ENCODE measurements at regions not wholly inside any gene's neighbourhood (a gene's known extent, or its start where the extent isn't known, plus 50 kb on each side); places are given as distances from the start of the nearest gene placed in this dataset.

DNA sequence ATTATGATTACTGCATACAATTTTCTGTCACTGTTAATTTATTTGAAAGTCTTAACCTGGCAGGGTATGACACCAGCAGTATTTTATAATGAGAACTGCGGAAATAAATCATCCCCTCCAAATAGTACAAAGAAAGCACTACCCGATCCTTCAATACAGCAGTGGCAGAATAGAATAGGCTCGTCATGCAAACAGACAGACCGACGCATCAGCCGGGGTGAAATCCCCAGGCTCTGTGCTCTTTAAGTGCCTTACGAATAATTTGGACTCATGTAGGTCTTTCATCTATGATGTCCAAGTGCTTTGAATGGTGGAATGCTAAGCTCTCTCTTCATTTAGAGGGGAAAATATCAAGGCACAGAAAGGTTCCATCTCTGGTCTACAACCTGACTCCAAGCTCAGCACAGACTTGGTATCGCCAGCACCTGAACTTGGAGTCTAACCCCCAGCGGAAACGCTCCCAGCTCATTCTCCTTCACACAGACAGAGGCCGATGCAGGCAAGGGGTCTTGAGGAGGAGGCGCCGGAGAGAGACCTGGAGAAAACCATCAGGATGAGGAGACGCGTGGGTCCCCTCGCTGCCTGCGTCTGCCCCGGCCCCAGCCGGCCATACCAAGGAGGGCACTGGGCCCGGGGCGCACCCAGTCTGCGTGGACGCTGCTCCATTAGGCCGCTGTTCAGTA is 568.1 kb upstream of the MKI67 start:
- DNase-seq (ENCODE audit: extremely low read depth in 1 of 2, low read depth in 1 of 2), result no peak

DNA sequence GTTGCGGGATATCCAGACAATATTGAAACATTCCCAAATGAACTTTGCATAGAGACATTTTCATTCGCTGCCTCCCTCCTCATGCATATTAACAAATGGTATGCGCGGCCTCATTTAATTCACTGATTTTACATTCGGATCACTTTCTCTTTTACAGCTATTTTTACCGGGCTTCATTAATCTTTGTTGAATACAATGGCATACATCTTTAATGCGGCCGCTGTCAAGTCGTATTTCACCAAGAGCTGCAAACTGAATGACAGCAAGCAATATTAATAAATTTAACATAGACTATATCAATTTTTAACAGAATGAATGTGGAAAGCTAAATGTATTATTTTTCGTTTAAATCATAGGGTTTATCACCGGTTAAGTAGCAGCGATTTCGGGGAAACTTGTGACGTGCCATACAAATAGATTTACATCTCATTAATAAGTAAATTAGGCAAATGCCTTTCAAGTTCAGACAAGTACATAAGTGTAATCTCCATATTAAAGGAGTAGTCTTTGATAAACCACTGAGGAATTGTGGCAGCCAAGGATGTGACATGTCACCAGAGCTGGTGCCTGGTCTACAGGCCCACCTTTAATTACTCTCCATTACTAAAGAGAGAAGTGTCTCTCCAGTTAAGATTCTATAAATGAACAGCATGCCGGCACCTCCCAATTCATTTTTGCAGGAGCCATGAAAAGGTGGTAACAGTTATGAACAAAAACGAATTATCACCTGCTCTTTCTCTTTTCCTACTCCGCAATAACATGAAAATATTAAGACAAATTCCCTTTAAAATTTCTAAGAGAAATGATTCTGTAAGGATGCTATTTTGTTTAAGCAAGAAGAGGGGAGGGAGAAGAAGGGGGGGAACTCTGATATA is 568.9 kb upstream of the MKI67 start:
- no peak for DNase-seq (ENCODE audit: extremely low read depth in 1 of 2, low read depth in 1 of 2)

- DNase-seq (ENCODE audit: extremely low read depth in 1 of 2, low read depth in 1 of 2), result no peak
These were observed 569.7 kb upstream of the MKI67 start for GRCh38 chr10:128695931-128696330.

DNA sequence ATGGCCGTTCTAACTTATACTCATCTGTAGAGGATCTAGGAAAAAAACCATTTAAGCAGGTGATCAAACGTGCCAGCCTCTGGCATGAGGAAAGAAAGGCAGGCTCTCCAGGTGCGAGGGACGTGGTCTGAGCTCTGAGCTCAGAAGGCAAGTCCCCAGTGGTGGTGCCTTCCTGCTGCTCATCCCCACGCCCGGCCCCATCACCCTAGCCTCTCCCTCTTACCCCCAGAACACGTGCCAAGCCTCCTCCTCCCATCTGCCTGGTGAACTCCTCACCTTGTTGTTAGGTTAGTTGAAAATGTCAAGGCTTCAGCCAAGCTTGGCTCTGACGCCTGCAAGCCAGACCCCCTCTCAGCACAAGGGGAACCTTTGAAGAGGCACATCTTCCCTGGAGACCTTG is 571.2 kb upstream of the MKI67 start:
- no peak for DNase-seq (ENCODE audit: extremely low read depth in 1 of 2, low read depth in 1 of 2)

DNA sequence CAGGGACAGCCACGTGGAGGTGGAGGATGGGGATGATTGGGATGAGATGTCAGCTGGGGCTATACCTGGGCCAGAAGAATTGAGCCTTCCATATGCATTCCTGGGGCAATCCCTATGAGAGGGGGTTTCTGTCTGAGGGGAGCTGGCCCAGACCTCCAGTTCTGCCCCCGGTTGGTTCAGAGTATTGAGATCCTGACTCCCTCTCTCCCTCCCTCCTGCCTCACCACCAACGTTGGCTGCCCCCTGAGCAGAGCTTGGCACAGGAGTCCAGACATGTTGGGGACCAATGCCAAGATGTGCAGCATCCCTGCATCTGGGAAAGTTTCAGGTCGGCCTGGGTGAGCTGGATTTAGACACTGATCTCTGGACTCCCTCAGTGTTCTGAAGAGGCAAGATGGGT is 575.2 kb upstream of the MKI67 start:
- no peak for DNase-seq (ENCODE audit: extremely low read depth in 1 of 2, low read depth in 1 of 2)

DNA sequence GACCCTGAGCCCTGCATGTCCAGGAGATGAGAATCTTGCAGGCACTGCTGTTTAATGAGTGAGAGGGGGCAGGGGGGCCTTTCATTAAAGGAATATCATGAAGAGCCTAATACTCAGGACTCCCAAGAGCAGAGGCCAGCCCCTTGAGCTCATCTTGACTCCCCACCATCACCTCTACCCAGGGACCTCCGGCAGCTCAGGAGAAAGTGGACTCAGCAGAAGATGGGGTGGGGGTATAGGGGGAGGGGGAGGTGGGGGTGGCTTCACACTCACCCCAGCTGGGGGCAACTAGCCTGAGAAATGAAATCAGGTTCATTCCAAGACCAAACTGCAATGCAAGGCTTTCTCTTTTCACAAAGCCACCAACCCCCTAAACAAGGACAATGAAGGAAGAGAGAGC is 575.6 kb upstream of the MKI67 start:
- no peak for DNase-seq (ENCODE audit: extremely low read depth in 1 of 2, low read depth in 1 of 2)

DNA sequence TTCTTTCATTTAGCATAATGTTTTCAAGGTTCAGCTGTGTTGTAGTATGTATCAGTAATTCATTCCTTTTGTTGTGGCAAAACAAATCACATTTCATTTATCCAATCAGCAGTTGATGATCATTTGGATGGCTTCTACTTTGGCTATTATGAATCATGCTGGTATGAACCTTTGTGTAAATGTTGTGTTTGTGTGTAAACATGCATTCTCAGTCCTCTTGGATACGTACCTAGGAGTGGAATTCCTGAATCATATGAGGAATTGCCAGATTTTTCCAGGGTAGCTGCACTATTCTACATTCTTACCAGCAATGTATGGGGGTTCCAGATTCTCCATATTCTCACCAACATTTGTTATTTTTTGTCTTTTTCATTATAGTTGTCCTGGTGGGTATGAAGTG is 578.5 kb upstream of the MKI67 start:
- DNase-seq (ENCODE audit: extremely low read depth in 1 of 2, low read depth in 1 of 2), result no peak

DNA sequence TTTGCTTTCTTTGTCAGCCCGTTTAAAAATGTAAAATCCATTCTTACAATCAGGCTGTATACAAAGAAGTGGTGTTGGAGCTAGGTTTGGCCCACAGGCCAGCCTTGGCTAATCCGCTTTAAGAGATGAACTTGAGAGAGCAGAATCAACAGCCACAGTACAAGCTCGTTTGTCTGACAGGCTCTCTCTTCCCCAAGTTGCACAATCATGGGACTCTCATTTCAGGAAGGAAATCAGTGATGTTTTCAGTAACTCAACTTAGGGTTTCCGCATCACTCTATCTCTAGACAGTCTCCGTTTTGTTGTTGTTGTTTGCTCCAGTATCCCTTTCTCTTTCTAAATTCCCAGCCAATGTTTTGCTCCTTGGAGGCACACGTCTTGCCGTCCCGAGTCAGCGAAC is 582.0 kb upstream of the MKI67 start:
- DNase-seq (ENCODE audit: extremely low read depth in 1 of 2, low read depth in 1 of 2), result no peak

DNA sequence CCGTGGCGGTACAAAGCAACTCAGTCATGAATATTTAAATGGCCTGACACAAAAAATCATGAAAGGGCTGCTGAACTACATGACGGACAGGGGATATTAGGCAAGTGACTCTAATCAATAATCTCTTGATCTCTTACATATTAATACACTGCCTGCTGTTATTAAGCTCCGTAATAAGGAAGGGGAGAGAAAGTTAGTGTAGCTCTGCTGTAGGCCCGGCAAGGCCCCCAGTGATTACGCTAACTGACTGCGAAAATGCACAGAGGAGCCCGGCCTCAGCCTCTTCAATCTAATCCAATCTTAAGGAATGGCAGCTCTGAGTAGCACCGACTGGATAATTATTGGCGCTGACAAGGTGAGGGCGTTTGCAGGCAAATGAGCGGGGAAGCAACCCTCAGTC is 583.5 kb upstream of the MKI67 start:
- DNase-seq (ENCODE audit: extremely low read depth in 1 of 2, low read depth in 1 of 2), result no peak

DNA sequence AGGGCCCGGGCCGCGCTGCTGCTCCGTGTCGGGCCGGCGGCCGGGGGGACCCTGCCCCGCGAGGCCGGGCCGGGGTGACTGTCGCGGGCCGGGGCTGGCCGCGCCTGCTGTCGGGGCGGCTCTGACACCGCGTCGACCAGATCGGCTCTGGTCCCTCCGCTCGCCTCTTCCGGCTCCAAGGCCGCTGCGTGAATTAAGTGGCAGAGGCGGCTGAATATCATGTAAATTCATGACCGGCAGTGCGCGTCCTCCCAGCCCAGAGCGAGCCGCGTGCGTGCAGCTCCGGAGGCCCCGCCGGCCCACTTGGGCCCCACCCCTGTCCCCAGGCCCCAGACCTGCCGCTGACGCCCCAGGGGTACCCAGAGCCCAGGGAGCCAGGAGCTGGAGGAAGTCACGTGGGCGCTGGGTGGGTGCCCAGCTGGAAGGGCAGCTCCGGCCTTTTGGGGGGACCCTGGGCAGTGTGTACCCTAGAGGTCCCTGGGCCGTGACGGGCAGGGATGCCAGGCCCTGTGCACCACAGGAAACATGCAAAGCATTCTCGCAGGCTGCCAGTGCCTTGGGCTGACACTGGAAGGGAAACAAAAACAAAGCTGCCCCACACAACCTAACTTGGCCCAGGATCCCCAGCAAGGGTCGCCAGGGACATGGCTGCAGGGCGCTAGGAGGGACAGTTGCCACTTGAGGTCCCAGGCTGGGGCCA is 584.0 kb upstream of the MKI67 start:
- DNase-seq (ENCODE audit: extremely low read depth in 1 of 2, low read depth in 1 of 2), result no peak

GRCh38 chr10:128710798-128711183 is 584.6 kb upstream of the MKI67 start:
- no peak for DNase-seq (ENCODE audit: extremely low read depth in 1 of 2, low read depth in 1 of 2)

- no peak for DNase-seq (ENCODE audit: extremely low read depth in 1 of 2, low read depth in 1 of 2)
These were observed 585.6 kb upstream of the MKI67 start for GRCh38 chr10:128711806-128712205.

DNA sequence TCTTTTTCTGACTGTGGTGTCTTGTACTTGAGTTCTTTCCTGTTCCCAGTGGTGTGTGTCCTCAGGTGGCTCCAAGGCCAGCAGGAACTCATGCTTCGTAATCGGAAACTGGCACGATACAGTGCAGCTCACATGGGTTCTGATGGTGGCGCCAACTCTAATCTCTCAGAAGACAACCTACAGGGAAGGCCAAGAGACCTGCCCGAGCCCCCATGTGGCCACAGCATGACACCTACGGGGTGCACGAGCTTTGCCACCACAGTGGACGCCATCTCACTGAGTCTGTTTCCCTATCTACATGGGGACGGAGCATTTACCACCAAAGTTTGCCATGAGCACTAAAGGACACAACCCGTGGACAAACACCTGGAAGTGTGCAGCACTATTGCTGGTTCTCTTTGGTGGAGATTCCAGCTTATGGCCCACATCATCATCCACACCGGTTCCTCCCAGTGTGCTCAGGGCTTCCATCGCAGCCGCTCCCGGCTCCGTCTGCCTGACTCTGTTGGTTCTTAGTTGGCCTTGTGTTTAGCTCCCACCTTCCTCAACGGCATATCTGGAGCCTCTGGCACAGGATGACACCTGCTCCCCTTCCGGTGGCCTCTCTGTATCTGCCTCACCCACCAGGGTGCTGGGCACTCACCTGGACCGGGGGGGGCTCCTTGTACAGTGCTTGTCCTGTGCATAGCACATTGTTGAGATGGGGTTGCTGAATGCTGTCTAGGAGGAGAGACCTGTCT is 586.6 kb upstream of the MKI67 start:
- no peak for DNase-seq (ENCODE audit: extremely low read depth in 1 of 2, low read depth in 1 of 2)

DNA sequence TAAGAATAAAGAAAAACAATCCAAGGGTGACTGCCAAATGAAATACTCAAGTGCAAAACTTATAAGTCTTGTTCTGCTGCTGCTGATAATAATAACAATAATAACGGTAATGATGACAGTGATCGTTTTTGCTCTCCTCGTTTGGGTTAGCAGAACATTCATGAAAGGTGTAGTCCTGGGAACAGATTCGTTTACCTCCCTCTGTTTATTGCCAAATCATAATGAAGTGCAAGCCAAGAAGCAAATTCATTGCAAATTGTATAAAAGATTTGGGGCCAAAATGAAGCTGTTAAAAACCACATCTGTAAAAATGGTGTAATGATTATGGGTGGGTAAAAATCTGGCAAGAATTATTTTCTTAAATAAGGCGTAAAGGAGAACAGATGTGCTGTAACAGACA is 587.2 kb upstream of the MKI67 start:
- DNase-seq (ENCODE audit: extremely low read depth in 1 of 2, low read depth in 1 of 2), result no peak

DNA sequence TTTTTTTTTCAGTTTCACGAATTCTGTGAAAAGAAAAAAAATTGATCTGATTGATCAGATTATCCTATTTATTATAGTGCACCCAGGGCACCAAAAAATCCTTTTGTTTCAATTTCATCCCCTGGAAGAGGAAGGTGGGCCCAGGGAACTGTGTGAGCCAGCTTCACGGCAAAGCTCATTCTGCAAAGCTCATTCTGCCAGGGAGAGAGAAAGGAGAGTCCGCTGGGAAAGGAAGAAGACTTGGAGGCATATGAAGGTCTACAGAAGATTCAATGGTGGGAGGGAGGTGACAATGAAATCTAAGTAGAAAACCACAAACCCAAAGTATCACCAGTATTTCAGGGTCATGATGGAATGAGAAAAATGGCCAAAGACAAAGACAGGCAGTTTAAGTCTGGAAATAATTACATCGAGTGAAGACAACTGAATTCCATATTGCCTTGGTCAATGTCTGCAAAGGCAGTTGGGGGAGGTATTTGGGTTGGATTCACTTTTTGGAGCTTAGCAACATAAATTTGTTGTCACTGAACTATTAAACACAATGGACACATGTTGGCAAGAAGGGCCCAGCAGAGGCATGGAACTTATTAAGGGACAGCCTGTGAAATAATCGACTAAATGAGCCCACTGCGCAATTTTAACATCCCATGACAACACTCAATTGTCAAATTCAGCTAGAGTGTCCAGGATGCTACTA is 587.8 kb upstream of the MKI67 start:
- no peak for DNase-seq (ENCODE audit: extremely low read depth in 1 of 2, low read depth in 1 of 2)

DNA sequence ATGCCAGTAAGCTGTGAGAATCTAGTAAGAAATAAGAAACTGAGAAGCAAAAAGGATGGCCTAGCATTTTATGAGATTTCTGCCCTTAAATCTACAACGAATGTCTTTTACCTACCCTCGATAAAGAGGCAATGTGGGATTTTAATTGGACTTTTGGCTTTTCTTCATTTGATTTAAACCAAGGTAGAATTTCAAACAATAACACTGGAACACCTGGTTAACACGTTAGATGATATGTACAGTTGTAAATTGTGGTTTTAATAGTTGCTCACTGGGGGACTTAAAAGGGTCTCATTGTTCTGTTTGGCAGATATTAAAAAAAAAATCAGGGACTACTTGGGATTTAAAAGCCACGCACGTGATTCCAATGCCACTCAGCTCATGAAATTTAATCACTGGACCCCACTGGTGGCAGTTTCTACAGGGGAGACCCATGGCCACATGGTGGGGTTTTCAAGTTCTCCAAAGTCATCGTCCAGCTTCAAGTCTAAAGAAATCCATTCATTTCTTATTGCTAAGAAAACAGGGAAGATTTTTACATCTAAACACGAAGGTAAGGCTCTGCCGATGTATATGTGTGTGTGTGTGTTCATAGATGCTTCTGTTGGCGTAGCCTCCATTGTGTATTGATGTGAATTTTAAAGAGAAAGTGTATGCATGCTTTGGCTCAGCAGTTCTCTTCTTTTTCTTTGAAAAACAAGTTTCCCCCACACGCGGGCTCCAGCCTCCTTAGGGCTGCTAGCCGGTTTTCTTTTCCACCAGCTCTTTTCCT is 588.6 kb upstream of the MKI67 start:
- no peak for DNase-seq (ENCODE audit: extremely low read depth in 1 of 2, low read depth in 1 of 2)

DNA sequence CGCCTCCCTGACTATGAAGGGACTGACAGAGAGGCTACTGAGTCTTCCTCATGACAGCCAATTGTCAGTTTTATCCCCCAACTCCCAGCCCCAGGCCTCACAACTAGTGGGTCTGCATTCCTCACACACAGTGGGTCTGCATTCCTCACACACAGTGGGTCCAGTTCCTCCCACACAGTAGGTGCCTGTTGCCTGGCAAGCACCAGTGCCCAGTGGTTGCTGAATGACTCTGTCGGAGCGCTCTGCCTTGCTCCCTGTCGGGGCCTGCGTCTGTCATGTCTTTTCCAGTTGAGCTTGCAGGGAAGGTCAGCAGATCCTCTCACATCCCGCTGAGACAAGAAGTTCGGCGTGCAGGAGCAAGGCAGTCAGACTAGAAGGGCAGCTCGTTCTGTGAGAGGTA is 590.0 kb upstream of the MKI67 start:
- DNase-seq (ENCODE audit: extremely low read depth in 1 of 2, low read depth in 1 of 2), result no peak

DNA sequence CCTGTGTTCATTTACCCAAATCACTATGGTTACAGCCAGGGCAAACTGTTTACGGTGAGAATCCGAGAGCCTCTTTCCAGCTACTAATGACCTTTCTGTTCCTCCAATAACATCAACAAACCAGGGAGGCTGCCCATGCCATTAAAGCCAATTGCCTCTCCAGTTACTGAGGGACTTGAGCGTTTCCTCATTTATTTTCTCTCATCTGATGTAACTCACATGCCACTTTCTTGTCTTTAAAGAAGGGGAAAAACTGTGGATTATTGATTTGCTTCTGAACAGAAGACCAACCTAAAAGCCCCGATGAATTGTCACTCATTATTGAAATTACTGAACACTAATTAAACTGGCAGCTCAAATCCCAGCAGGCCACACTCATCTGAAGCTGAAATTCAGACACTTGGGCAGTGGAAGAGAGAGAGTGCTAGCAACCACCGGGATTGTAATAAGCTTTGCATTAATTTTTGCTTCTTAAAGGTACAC is 595.8 kb upstream of the MKI67 start:
- DNase-seq (ENCODE audit: extremely low read depth in 1 of 2, low read depth in 1 of 2), result no peak

GRCh38 chr10:128722947-128723346 is 596.7 kb upstream of the MKI67 start:
- DNase-seq (ENCODE audit: extremely low read depth in 1 of 2, low read depth in 1 of 2), result no peak

Data from stimulated activated CD8-positive, alpha-beta memory T cell treated with anti-CD3 and anti-CD28 coated beads, Interleukin-7, amount 100 ng/mL, for 48 hours (primary cell).